ENCODE measurements at regions not wholly inside any gene's neighbourhood (a gene's known extent, or its start where the extent isn't known, plus 50 kb on each side); places are given as distances from the start of the nearest gene placed in this dataset.

DNA sequence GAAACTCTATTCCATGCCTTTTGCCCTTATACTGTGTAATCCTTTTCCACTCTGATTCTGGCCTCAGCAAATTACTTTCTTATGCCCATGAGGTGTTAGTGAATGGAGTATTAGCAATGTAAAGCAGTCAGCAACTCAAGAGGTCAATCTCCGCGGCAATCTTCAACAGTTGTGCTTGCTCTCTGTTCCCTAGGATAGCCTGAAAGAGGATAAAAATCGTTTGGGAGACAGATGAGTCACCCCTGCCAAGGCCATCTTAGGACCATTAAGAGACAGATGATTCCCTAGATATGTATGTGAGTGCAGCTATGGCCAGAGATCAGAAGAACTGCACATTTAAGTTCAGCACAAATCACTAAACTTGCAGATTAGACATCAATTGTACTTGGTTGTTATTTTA is 1145.8 kb downstream of the GALC start:
- no peaks in the 10 kb centered on the region for H3K4me1 ChIP-seq (ENCODE audit: insufficient read depth, low read length)
- ATAC-seq (ENCODE audit: poor library complexity) (no peak), DNase-seq (no peak)
- no peak overlapping the region for H3K27ac ChIP-seq (ENCODE audit: low read depth in 1 of 2, low read length in 2 of 2)
- no peaks in the 10 kb centered on the region for H3K9me3 ChIP-seq (ENCODE audit: control insufficient read depth in 1 of 2, insufficient read depth in 1 of 2, low read length in 2 of 2)
- Mint-ChIP-seq H3K27ac (no peak overlapping the region), H3K27me3 (no peaks in the 10 kb centered on the region), H3K4me1 (ENCODE audit: low read depth) (no peaks in the 10 kb centered on the region), H3K4me3 (no peak overlapping the region), H3K36me3 (ENCODE audit: low read depth) (no peaks in the 10 kb centered on the region), H3K9me3 (peaks cover 13% of the 10 kb centered on the region)
- TF ChIP-seq, protein P1, sequence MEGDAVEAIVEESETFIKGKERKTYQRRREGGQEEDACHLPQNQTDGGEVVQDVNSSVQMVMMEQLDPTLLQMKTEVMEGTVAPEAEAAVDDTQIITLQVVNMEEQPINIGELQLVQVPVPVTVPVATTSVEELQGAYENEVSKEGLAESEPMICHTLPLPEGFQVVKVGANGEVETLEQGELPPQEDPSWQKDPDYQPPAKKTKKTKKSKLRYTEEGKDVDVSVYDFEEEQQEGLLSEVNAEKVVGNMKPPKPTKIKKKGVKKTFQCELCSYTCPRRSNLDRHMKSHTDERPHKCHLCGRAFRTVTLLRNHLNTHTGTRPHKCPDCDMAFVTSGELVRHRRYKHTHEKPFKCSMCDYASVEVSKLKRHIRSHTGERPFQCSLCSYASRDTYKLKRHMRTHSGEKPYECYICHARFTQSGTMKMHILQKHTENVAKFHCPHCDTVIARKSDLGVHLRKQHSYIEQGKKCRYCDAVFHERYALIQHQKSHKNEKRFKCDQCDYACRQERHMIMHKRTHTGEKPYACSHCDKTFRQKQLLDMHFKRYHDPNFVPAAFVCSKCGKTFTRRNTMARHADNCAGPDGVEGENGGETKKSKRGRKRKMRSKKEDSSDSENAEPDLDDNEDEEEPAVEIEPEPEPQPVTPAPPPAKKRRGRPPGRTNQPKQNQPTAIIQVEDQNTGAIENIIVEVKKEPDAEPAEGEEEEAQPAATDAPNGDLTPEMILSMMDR (IDR thresholded peaks at IDR 0.05), result no peak
- intact Hi-C loops (cut with DNase I, micrococcal nuclease), result no loop called here
- no peak overlapping the region for H3K4me3 ChIP-seq (ENCODE audit: low read length)
- no peaks in the 10 kb centered on the region for H3K36me3 ChIP-seq (ENCODE audit: insufficient read depth, low read length)
- POLR2A ChIA-PET, result no interaction called here
- CTCF ChIA-PET, result no interaction called here
- H3K27me3 ChIP-seq (ENCODE audit: control insufficient read depth in 1 of 2, insufficient read depth in 2 of 2, low read length in 2 of 2), result no peaks in the 10 kb centered on the region

DNA sequence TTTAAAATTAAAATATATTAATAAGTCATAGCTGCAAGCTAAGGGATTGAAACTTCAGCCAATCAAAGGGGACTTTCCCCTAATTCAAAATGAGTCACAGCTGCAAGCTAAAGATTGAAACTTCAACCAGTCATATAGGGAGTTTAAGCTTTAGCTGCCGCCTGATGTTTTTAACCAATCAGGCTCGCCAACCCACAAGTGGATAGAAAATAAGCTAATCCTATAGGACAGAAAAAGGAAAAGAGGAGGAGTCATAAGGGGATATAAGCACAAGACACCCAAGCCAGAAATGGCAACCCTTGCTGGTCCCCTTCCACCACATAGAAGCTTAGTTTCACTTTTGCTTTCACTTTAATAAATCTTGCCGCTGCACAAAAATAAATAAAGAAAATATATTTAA is 1154.6 kb downstream of the GALC start:
- H3K36me3 Mint-ChIP-seq (ENCODE audit: low read depth), result no peaks in the 10 kb centered on the region
- no peaks in the 10 kb centered on the region for H3K27me3 ChIP-seq (ENCODE audit: control insufficient read depth in 1 of 2, insufficient read depth in 2 of 2, low read length in 2 of 2)
- peak in 3 of 14 experiments; percentile 1 to 21 (median 19) for DNase-seq
- intact Hi-C loops (cut with DNase I, micrococcal nuclease), result no loop called here
- H3K4me3 ChIP-seq (ENCODE audit: low read length), result no peak overlapping the region
- ChIA-PET CTCF (no interaction called here), POLR2A (no interaction called here)
- no peak overlapping the region for H3K27ac ChIP-seq (ENCODE audit: low read depth in 1 of 2, low read length in 2 of 2)
- H3K27ac Mint-ChIP-seq, result no peak overlapping the region
- H3K9me3 ChIP-seq (ENCODE audit: control insufficient read depth in 1 of 2, insufficient read depth in 1 of 2, low read length in 2 of 2), result no peaks in the 10 kb centered on the region
- no peaks in the 10 kb centered on the region for H3K4me1 Mint-ChIP-seq (ENCODE audit: low read depth)
- no peak overlapping the region for H3K4me3 Mint-ChIP-seq
- ATAC-seq (ENCODE audit: poor library complexity), result no peak
- peaks cover 10% of the 10 kb centered on the region for H3K9me3 Mint-ChIP-seq
- H3K36me3 ChIP-seq (ENCODE audit: insufficient read depth, low read length), result no peaks in the 10 kb centered on the region
- TF ChIP-seq, protein P1 (IDR thresholded peaks at IDR 0.05), result no peak
- H3K4me1 ChIP-seq (ENCODE audit: insufficient read depth, low read length), result no peaks in the 10 kb centered on the region
- no peaks in the 10 kb centered on the region for H3K27me3 Mint-ChIP-seq

DNA sequence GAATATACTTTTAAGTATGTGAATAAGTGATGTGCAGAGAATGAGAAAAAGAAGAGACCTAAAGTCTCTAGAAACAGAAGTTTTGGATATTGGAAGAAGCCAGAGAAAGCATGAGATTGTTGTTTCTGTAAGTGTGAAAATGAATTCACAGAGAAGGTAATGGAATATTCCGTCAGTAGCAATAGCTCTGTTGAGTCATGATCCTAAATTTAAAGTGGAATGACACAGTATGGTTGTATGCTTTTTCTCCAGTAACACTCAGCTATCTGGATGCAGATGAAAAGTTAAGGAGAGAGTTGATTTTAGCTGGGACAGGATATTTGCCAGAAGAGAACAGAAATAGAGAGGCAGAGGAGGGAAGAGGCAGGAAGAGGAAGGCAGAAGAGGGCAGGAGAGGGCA is 1166.3 kb downstream of the GALC start:
- ChIA-PET CTCF (no interaction called here), POLR2A (no interaction called here)
- H3K27ac ChIP-seq (ENCODE audit: low read depth in 1 of 2, low read length in 2 of 2), result no peak overlapping the region
- H3K9me3 Mint-ChIP-seq, result peaks cover 2% of the 10 kb centered on the region
- peaks cover 0 to 4% of the 10 kb centered on the region in 2 experiments for H3K9me3 ChIP-seq (ENCODE audit: control insufficient read depth in 1 of 2, insufficient read depth in 1 of 2, low read length in 2 of 2)
- no peaks in the 10 kb centered on the region for H3K27me3 ChIP-seq (ENCODE audit: control insufficient read depth in 1 of 2, insufficient read depth in 2 of 2, low read length in 2 of 2)
- no peak overlapping the region for H3K27ac Mint-ChIP-seq
- no peaks in the 10 kb centered on the region for H3K36me3 ChIP-seq (ENCODE audit: insufficient read depth, low read length)
- H3K4me1 Mint-ChIP-seq (ENCODE audit: low read depth), result no peaks in the 10 kb centered on the region
- intact Hi-C loops (cut with DNase I, micrococcal nuclease), result no loop called here
- no peaks in the 10 kb centered on the region for H3K27me3 Mint-ChIP-seq
- DNase-seq, result no peak
- H3K4me3 ChIP-seq (ENCODE audit: low read length), result no peak overlapping the region
- H3K36me3 Mint-ChIP-seq (ENCODE audit: low read depth), result no peaks in the 10 kb centered on the region
- no peak for ATAC-seq (ENCODE audit: poor library complexity)
- no peak overlapping the region for H3K4me3 Mint-ChIP-seq
- TF ChIP-seq, protein P1 (IDR thresholded peaks at IDR 0.05), result no peak
- no peaks in the 10 kb centered on the region for H3K4me1 ChIP-seq (ENCODE audit: insufficient read depth, low read length)
